Activated B cell treated with CpG ODN at 0.5 μM for 24 hours (primary cell): ENCODE measurements at regions not wholly inside any gene's neighbourhood (a gene's known extent, or its start where the extent isn't known, plus 50 kb on each side); places are given as distances from the start of the nearest gene placed in this dataset.
"Not testable (repeated sequence)": the region's sequence is repeated elsewhere in the genome, so short reads cannot be mapped to it uniquely, and the experiment has no call there.

ENCODE experiments used
- ATAC-seq: fragments of 200-7000 bp; cut with Tn5 transposase; one replicate; pipeline ENCODE4 v1.10.0; 2021; ENCODE audit warnings: low read depth, mild to moderate bottlenecking, moderate library complexity
- CTCF ChIA-PET: fragments of 350-600 bp; sonication (Branson Sonifier 250); formaldehyde crosslinking; loops from one replicate; lab custom pipeline; 2021; ENCODE audit warnings: antibody characterized with exemption; lab: Charles Lee
- POLR2A ChIA-PET: fragments of 350-600 bp; sonication (Branson Sonifier 250); formaldehyde crosslinking; loops from one replicate; lab custom pipeline; 2021; ENCODE audit warnings: antibody characterized with exemption; lab: Charles Lee
- DNase-seq: peaks from one replicate; pipeline ENCODE4 v3.0.0; 2022
- H3K27ac Mint-ChIP-seq: one replicate; pipeline ENCODE4 v1.8.0; 2020; ENCODE audit warnings: mixed read lengths
- H3K27me3 Mint-ChIP-seq: one replicate; pipeline ENCODE4 v1.8.0; 2021; ENCODE audit warnings: mixed read lengths
- H3K36me3 Mint-ChIP-seq: one replicate; pipeline ENCODE4 v1.8.0; 2021; ENCODE audit warnings: low read depth, mixed read lengths
- H3K4me1 Mint-ChIP-seq: one replicate; pipeline ENCODE4 v1.8.0; 2021; ENCODE audit warnings: mixed read lengths
- H3K4me3 Mint-ChIP-seq: one replicate; pipeline ENCODE4 v1.8.0; 2020; ENCODE audit warnings: mild to moderate bottlenecking, mixed read lengths
- H3K9me3 Mint-ChIP-seq: one replicate; pipeline ENCODE4 v1.8.0; 2020; ENCODE audit warnings: mixed read lengths
- intact Hi-C: fragments of 100-400 bp; cut with micrococcal nuclease; formaldehyde crosslinking; loops from one replicate; pipeline ENCODE4 v1.15.1; 2024
- TF ChIP-seq, protein P1 (sequence below): fragments of 200-600 bp; IDR thresholded peaks from one replicate; pipeline ENCODE4 v1.8.0; 2022; ENCODE audit warnings: antibody characterized with exemption, mild to moderate bottlenecking

DNA sequence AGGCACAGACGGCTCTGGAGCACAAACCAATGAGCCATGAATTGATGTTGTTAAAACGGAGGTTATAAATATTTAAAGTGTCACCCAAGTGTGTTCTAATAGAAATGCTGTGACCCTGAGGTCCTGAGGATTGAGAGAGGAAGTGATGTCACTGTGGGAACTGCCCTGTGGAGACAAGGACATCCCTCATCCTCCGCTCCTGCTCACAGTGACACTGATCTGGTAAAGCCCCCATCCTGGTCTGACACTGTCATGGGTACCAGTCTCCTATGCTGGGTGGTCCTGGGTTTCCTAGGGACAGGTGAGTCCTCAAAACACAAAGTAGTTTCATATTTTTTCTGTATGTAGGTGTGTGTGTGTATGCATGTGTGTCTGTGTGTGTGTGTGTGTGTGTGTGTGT lies 237.9 kb upstream of the PRSS1 start:
- no peaks in the 10 kb centered on the region for H3K4me1 Mint-ChIP-seq
- DNase-seq (no peak), ATAC-seq (no peak)
- H3K4me3 Mint-ChIP-seq: no peak overlapping the region
- H3K9me3 Mint-ChIP-seq: no peaks in the 10 kb centered on the region
- H3K27ac Mint-ChIP-seq: no peak overlapping the region
- CTCF ChIA-PET: no interaction called here
- H3K36me3 Mint-ChIP-seq: no peaks in the 10 kb centered on the region
- POLR2A ChIA-PET: no interaction called here
- intact Hi-C loops: no loop called here
- TF ChIP-seq, protein P1, sequence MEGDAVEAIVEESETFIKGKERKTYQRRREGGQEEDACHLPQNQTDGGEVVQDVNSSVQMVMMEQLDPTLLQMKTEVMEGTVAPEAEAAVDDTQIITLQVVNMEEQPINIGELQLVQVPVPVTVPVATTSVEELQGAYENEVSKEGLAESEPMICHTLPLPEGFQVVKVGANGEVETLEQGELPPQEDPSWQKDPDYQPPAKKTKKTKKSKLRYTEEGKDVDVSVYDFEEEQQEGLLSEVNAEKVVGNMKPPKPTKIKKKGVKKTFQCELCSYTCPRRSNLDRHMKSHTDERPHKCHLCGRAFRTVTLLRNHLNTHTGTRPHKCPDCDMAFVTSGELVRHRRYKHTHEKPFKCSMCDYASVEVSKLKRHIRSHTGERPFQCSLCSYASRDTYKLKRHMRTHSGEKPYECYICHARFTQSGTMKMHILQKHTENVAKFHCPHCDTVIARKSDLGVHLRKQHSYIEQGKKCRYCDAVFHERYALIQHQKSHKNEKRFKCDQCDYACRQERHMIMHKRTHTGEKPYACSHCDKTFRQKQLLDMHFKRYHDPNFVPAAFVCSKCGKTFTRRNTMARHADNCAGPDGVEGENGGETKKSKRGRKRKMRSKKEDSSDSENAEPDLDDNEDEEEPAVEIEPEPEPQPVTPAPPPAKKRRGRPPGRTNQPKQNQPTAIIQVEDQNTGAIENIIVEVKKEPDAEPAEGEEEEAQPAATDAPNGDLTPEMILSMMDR: no peak
- H3K27me3 Mint-ChIP-seq: peaks cover 7% of the 10 kb centered on the region

- H3K4me1 Mint-ChIP-seq, DNase-seq, H3K4me3 Mint-ChIP-seq, H3K36me3 Mint-ChIP-seq, H3K27ac Mint-ChIP-seq, H3K27me3 Mint-ChIP-seq, POLR2A ChIA-PET, CTCF ChIA-PET, H3K9me3 Mint-ChIP-seq, ATAC-seq: not testable (repeated sequence)
- intact Hi-C loops: loop anchor here (1.0 kb wide), 1 partner anchor 38 kb away; no protein-coding TSS in a partner anchor
Measured at GRCh38 chr7:142509235-142509634, 240.0 kb upstream of the PRSS1 start.

GRCh38 chr7:142508251-142508650 lies 241.0 kb upstream of the PRSS1 start:
- intact Hi-C loops: no loop called here
- ATAC-seq (no peak), DNase-seq (no peak)
- ChIA-PET POLR2A (no interaction called here), CTCF (interaction anchor here (0.7 kb wide), 1 partner anchor 48 kb away, joined by 3 read pairs; no protein-coding TSS in a partner anchor)
- TF ChIP-seq, protein P1: no peak
- Mint-ChIP-seq H3K4me1 (no peaks in the 10 kb centered on the region), H3K36me3 (no peaks in the 10 kb centered on the region), H3K4me3 (no peak overlapping the region), H3K27me3 (peaks cover 6% of the 10 kb centered on the region), H3K27ac (no peak overlapping the region), H3K9me3 (no peaks in the 10 kb centered on the region)

- DNase-seq (no peak), ATAC-seq (no peak)
- intact Hi-C loops: no loop called here
- Mint-ChIP-seq H3K4me3 (no peak overlapping the region), H3K27ac (no peak overlapping the region), H3K4me1 (no peaks in the 10 kb centered on the region), H3K27me3 (peaks cover 8% of the 10 kb centered on the region), H3K9me3 (no peaks in the 10 kb centered on the region), H3K36me3 (no peaks in the 10 kb centered on the region)
- TF ChIP-seq, protein P1: no peak
- ChIA-PET CTCF (interaction anchor here (0.7 kb wide), 1 partner anchor 47 kb away, joined by 3 read pairs; no protein-coding TSS in a partner anchor), POLR2A (no interaction called here)
Measured at GRCh38 chr7:142507799-142508198, 241.5 kb upstream of the PRSS1 start.

GRCh38 chr7:142507066-142507465 lies 242.2 kb upstream of the PRSS1 start:
- H3K4me3 Mint-ChIP-seq, POLR2A ChIA-PET, H3K9me3 Mint-ChIP-seq, intact Hi-C loops, H3K4me1 Mint-ChIP-seq, H3K27ac Mint-ChIP-seq, H3K36me3 Mint-ChIP-seq, DNase-seq, ATAC-seq: not testable (repeated sequence)
- peaks cover 13% of the 10 kb centered on the region for H3K27me3 Mint-ChIP-seq
- CTCF ChIA-PET: interaction anchor here (1.7 kb wide), 1 partner anchor 9 kb away, joined by 8 read pairs; no protein-coding TSS in a partner anchor

- H3K4me1 Mint-ChIP-seq: no peaks in the 10 kb centered on the region
- ATAC-seq: no peak
- no peak for DNase-seq
- TF ChIP-seq, protein P1: no peak
- H3K27me3 Mint-ChIP-seq: peaks cover 13% of the 10 kb centered on the region
- H3K27ac Mint-ChIP-seq: no peak overlapping the region
- H3K36me3 Mint-ChIP-seq: no peaks in the 10 kb centered on the region
- CTCF ChIA-PET: interaction anchor here (1.7 to 2.0 kb wide), 2 partner anchors 9 to 25 kb away, joined by 4 to 8 read pairs; no protein-coding TSS in a partner anchor
- H3K9me3 Mint-ChIP-seq: no peaks in the 10 kb centered on the region
- POLR2A ChIA-PET: no interaction called here
- intact Hi-C loops: loop anchor here (1.0 kb wide), 1 partner anchor 19 kb away; no protein-coding TSS in a partner anchor
- H3K4me3 Mint-ChIP-seq: no peak overlapping the region
Measured at GRCh38 chr7:142506601-142507000, 242.7 kb upstream of the PRSS1 start.

GRCh38 chr7:142503949-142504348 lies 245.3 kb upstream of the PRSS1 start:
- ATAC-seq, H3K27ac Mint-ChIP-seq, H3K4me3 Mint-ChIP-seq, H3K36me3 Mint-ChIP-seq, DNase-seq, intact Hi-C loops, POLR2A ChIA-PET, H3K9me3 Mint-ChIP-seq, CTCF ChIA-PET, H3K4me1 Mint-ChIP-seq: not testable (repeated sequence)
- peaks cover 16% of the 10 kb centered on the region for H3K27me3 Mint-ChIP-seq
